ENCODE measurements at regions not wholly inside any gene's neighbourhood (a gene's known extent, or its start where the extent isn't known, plus 50 kb on each side); places are given as distances from the start of the nearest gene placed in this dataset.

GRCh38 chr20:11316244-11316643 is 601.4 kb upstream of the BTBD3 start:
- H3K27me3 ChIP-seq = no peaks in the 10 kb centered on the region
- intact Hi-C loops (cut with DNase I; ENCODE audit: low total_unique reads) = no loop called here
- TF ChIP-seq POLR2A (IDR thresholded peaks at IDR 0.05) (no peak), CTCF (IDR thresholded peaks at IDR 0.05) (no peak)
- H3K27ac ChIP-seq = no peak overlapping the region
- H3K36me3 ChIP-seq = no peaks in the 10 kb centered on the region
- H3K4me3 ChIP-seq = no peak overlapping the region
- H3K4me1 ChIP-seq = no peaks in the 10 kb centered on the region
- H3K9me3 ChIP-seq = no peaks in the 10 kb centered on the region
- no peak for DNase-seq

- DNase-seq = no peak
- intact Hi-C loops (cut with DNase I; ENCODE audit: low total_unique reads) = no loop called here
- TF ChIP-seq POLR2A (IDR thresholded peaks at IDR 0.05) (no peak), CTCF (IDR thresholded peaks at IDR 0.05) (no peak)
Observed at GRCh38 chr20:11320033-11320432, 597.7 kb upstream of the BTBD3 start.

GRCh38 chr20:11323816-11324215 is 593.9 kb upstream of the BTBD3 start:
- Histone ChIP-seq H3K4me3 (no peak overlapping the region), H3K36me3 (no peaks in the 10 kb centered on the region), H3K27ac (no peak overlapping the region), H3K9me3 (no peaks in the 10 kb centered on the region), H3K4me1 (no peaks in the 10 kb centered on the region), H3K27me3 (no peaks in the 10 kb centered on the region)
- no peak for DNase-seq
- no peak for TF ChIP-seq CTCF (IDR thresholded peaks at IDR 0.05)
- no peak for TF ChIP-seq POLR2A (IDR thresholded peaks at IDR 0.05)
- intact Hi-C loops (cut with DNase I; ENCODE audit: low total_unique reads) = no loop called here

More at GRCh38 chr20:11320033-11320432, 597.7 kb upstream of the BTBD3 start:
- no peak overlapping the region for H3K27ac ChIP-seq
- H3K36me3 ChIP-seq = no peaks in the 10 kb centered on the region
- no peaks in the 10 kb centered on the region for H3K27me3 ChIP-seq
- H3K4me1 ChIP-seq = no peaks in the 10 kb centered on the region
- H3K4me3 ChIP-seq = no peak overlapping the region
- H3K9me3 ChIP-seq = no peaks in the 10 kb centered on the region

- Histone ChIP-seq H3K36me3 (no peaks in the 10 kb centered on the region), H3K27me3 (no peaks in the 10 kb centered on the region), H3K4me3 (no peak overlapping the region), H3K4me1 (no peaks in the 10 kb centered on the region), H3K9me3 (no peaks in the 10 kb centered on the region), H3K27ac (no peak overlapping the region)
- DNase-seq = no peak
- TF ChIP-seq CTCF (IDR thresholded peaks at IDR 0.05) (no peak), POLR2A (IDR thresholded peaks at IDR 0.05) (no peak)
- intact Hi-C loops (cut with DNase I; ENCODE audit: low total_unique reads) = no loop called here
Observed at GRCh38 chr20:11324990-11325389, 592.7 kb upstream of the BTBD3 start.

GRCh38 chr20:11328839-11329238 is 588.9 kb upstream of the BTBD3 start:
- TF ChIP-seq POLR2A (IDR thresholded peaks at IDR 0.05) (no peak), CTCF (IDR thresholded peaks at IDR 0.05) (no peak)
- Histone ChIP-seq H3K27ac (no peak overlapping the region), H3K4me1 (no peaks in the 10 kb centered on the region), H3K4me3 (no peak overlapping the region), H3K27me3 (no peaks in the 10 kb centered on the region), H3K36me3 (no peaks in the 10 kb centered on the region), H3K9me3 (no peaks in the 10 kb centered on the region)
- intact Hi-C loops (cut with DNase I; ENCODE audit: low total_unique reads) = no loop called here
- no peak for DNase-seq

Data from uterus (tissue), 3 donors.